Type B pancreatic cell (in vitro differentiated cells): ENCODE measurements at regions not wholly inside any gene's neighbourhood (a gene's known extent, or its start where the extent isn't known, plus 50 kb on each side); places are given as distances from the start of the nearest gene placed in this dataset.

Experiments used
- DNase-seq: peaks from one replicate; pipeline ENCODE4 v3.0.0; 2021; ENCODE audit warnings: mixed read lengths; ENCODE audit not compliant: unreplicated experiment; ENCODE audit errors: extremely low spot score
- H3K27ac Mint-ChIP-seq: 2 replicates; pipeline ENCODE4 v1.8.0; 2021; ENCODE audit warnings: mild to moderate bottlenecking, mixed read lengths
- H3K27me3 Mint-ChIP-seq: 2 replicates; pipeline ENCODE4 v1.8.0; 2021; ENCODE audit warnings: mixed read lengths
- H3K36me3 Mint-ChIP-seq: 2 replicates; pipeline ENCODE4 v1.8.0; 2021; ENCODE audit warnings: mixed read lengths
- H3K4me1 Mint-ChIP-seq: one replicate; pipeline ENCODE4 v1.8.0; 2021; ENCODE audit warnings: mixed read lengths; ENCODE audit not compliant: unreplicated experiment
- H3K4me3 Mint-ChIP-seq: 2 replicates; pipeline ENCODE4 v1.8.0; 2021; ENCODE audit warnings: mild to moderate bottlenecking, mixed read lengths
- H3K9me3 Mint-ChIP-seq: 2 replicates; pipeline ENCODE4 v1.8.0; 2021; ENCODE audit warnings: mixed read lengths
- TF ChIP-seq, protein P1 (sequence below): fragments of 200-600 bp; sonication (generic); conservative IDR thresholded peaks from 2 replicates; pipeline ENCODE4 v1.5.0; 2021; ENCODE audit warnings: antibody characterized with exemption, mild to moderate bottlenecking

DNA sequence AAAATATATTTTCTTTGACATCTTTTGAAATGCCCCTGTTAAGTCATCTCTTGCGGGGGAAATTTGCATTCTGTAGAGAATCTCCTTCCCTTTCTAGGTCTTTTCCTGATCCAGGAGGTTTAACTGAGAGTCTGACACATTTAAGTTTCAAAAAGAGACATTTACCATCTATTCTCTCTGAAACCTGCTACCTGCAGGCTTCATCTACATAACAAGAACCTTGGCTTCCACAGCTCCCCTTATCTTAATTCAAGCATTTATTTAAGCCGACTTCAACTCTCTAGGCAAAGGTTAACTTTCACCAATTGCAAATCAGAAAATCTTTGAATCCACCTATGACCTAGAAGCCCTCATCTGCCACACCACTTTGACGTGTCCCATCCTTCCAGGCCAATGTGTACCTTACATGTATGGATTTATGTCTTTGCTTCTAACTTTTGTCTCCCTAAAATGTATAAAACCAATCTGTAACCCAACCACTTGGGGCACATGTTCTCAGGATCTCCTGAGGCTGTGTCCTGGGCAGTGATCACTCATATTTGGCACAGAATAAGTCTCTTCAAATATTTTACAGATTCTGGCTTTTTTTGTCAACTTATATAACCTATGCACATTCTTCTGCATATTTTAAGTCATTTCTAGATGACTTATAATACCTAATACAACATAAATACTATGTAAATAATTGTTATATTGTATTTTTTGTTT is 666.7 kb downstream of the UTRN start:
- no peaks in the 10 kb centered on the region for H3K27me3 Mint-ChIP-seq
- no peak overlapping the region for H3K4me3 Mint-ChIP-seq
- H3K27ac Mint-ChIP-seq, result no peak overlapping the region
- TF ChIP-seq, protein P1, sequence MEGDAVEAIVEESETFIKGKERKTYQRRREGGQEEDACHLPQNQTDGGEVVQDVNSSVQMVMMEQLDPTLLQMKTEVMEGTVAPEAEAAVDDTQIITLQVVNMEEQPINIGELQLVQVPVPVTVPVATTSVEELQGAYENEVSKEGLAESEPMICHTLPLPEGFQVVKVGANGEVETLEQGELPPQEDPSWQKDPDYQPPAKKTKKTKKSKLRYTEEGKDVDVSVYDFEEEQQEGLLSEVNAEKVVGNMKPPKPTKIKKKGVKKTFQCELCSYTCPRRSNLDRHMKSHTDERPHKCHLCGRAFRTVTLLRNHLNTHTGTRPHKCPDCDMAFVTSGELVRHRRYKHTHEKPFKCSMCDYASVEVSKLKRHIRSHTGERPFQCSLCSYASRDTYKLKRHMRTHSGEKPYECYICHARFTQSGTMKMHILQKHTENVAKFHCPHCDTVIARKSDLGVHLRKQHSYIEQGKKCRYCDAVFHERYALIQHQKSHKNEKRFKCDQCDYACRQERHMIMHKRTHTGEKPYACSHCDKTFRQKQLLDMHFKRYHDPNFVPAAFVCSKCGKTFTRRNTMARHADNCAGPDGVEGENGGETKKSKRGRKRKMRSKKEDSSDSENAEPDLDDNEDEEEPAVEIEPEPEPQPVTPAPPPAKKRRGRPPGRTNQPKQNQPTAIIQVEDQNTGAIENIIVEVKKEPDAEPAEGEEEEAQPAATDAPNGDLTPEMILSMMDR, result no peak
- no peaks in the 10 kb centered on the region for H3K9me3 Mint-ChIP-seq
- no peaks in the 10 kb centered on the region for H3K4me1 Mint-ChIP-seq
- DNase-seq, result no peak
- H3K36me3 Mint-ChIP-seq, result no peaks in the 10 kb centered on the region

DNA sequence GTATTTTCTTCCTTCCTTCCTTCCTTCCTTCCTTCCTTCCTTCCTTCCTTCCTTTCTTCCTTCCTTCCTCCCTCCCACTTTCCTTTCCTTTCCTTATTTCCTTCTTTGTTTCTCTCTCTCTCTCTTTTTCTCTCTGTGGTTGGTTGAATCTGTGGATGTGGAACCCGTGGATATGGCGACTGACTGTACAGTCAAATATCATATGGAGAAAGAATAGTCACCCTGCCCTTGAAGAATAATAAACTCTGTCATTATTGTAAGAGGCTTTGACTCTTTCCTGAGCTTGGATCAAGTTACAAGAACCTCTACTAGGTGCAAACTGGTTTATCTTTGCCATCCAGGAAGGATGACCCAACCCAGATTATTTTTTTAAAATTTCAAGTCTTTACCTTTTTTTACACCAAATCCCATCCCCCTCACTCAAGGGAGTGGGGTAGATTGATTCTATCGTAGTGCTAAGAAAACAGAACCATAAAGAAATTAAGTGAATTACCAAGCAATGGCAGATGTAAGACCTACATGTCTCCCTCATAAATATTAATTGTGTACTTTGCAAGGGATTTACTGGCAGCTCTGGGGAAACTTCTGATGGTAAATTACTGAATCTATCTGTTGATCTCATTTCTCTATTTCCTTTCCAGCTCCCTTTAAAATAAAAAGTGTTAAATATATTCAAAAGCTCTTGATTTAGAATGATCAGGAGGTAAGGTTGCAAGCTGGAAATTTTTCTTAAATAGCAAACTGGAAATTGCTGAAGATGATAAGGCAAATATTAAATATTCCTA is 667.5 kb downstream of the UTRN start:
- no peak overlapping the region for H3K4me3 Mint-ChIP-seq
- no peaks in the 10 kb centered on the region for H3K4me1 Mint-ChIP-seq
- TF ChIP-seq, protein P1, result no peak
- H3K27me3 Mint-ChIP-seq, result no peaks in the 10 kb centered on the region
- DNase-seq, result no peak
- no peaks in the 10 kb centered on the region for H3K9me3 Mint-ChIP-seq
- no peaks in the 10 kb centered on the region for H3K36me3 Mint-ChIP-seq
- no peak overlapping the region for H3K27ac Mint-ChIP-seq

DNA sequence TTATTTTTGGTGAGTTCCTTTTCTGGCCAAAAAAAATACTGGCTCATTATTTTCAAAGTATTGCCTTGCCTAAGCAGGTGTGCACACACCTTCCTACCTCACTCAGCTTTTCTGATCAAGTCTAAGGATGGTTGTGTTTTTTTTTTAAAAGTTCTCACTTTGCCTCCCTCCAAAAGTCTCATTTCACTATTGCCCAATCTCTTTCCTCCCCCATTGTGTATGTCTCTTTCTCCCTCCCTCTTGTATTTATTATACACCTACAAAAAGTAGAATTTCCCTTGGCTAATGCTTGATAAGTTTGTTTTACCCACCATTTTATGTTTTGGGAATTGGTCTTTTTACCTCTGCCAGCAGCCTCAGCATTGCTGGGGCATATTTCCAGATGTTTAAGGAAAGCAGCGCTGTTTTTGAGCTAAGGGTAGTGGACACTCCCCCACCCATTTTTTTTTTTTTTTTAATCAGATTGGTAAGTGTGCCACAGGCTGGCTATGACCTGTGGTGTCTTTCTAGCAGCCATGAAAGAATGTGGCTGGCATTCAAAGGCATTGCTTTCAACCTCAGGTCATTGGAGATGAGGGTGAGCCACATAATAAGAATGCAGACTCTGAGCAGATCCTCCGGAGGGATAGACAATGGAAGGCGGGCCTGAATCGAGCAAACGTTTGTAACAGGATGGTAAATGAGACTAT is 668.6 kb downstream of the UTRN start:
- no peaks in the 10 kb centered on the region for H3K4me1 Mint-ChIP-seq

DNA sequence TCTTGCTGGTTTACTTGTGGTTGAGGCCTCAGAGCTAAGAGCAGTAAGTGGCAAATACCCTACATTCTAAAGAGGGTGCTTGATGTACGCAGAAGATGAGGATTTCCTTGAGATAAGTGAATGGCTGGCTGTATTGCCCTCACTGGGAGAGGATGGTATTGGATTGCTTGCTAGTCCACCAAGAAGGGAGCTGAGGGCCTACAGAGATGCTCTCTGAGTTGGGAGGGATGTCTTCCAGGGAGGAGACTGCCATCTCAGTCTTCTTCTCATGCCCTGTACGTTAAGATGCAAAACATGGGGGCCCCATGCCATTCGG is 669.1 kb downstream of the UTRN start:
- TF ChIP-seq, protein P1, result no peak
- Mint-ChIP-seq H3K4me1 (no peaks in the 10 kb centered on the region), H3K27me3 (no peaks in the 10 kb centered on the region), H3K4me3 (no peak overlapping the region), H3K9me3 (no peaks in the 10 kb centered on the region), H3K27ac (no peak overlapping the region), H3K36me3 (no peaks in the 10 kb centered on the region)
- no peak for DNase-seq

More for the DNA sequence above, 668.6 kb downstream of the UTRN start:
- Mint-ChIP-seq H3K27ac (no peak overlapping the region), H3K9me3 (no peaks in the 10 kb centered on the region), H3K4me3 (no peak overlapping the region), H3K36me3 (no peaks in the 10 kb centered on the region), H3K27me3 (no peaks in the 10 kb centered on the region)
- DNase-seq, result no peak
- TF ChIP-seq, protein P1, result no peak

DNA sequence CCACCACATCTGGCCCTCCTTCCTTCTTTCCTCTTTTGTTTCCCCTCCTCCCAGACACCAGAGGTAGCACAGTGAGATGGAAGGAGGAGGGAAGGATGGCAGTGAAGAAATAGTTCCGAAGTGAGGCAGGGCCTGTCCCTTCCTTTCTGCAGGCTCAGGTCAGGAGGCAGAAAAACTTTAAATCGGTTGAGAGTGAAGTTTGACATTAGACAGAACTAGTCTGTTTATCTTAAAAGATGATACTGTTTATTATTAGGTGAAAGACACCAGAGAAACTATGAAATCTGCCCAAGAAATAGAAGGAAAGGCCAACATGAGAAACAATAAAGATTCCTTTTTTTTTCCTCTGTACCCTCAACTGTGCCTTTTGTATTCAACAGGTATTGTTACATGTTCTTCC is 670.3 kb downstream of the UTRN start:
- Mint-ChIP-seq H3K4me3 (no peak overlapping the region), H3K27me3 (no peaks in the 10 kb centered on the region), H3K9me3 (no peaks in the 10 kb centered on the region), H3K36me3 (no peaks in the 10 kb centered on the region), H3K4me1 (no peaks in the 10 kb centered on the region), H3K27ac (no peak overlapping the region)
- DNase-seq, result no peak
- TF ChIP-seq, protein P1, result no peak
